SK-N-SH treated with all-trans-retinoic acid at 6 μM for 48 hours (cell line): ENCODE measurements at regions not wholly inside any gene's neighbourhood (a gene's known extent, or its start where the extent isn't known, plus 50 kb on each side); places are given as distances from the start of the nearest gene placed in this dataset.

ENCODE experiments used
- ATAC-seq: fragments of 200-7000 bp; cut with Tn5 transposase; 3 replicates; pipeline ENCODE4 v1.9.1; 2020; ENCODE audit warnings: mild to moderate bottlenecking, moderate library complexity
- ARNTL ChIP-seq: fragments of 450-650 bp; formaldehyde crosslinking; IDR thresholded peaks from 2 replicates; pipeline ENCODE4 v1.5.0; 2020; ENCODE audit warnings: low read depth, mild to moderate bottlenecking, moderate library complexity, borderline replicate concordance
- BACH2 ChIP-seq: fragments of 250-450 bp; sonication (Bioruptor Pico); IDR thresholded peaks from 2 replicates; pipeline ENCODE4 v1.9.0; 2021; ENCODE audit warnings: mild to moderate bottlenecking, borderline replicate concordance
- CSDC2 ChIP-seq: fragments of 250-450 bp; sonication (Bioruptor Pico); IDR thresholded peaks from 2 replicates; pipeline ENCODE4 v1.5.0; 2020; ENCODE audit warnings: mild to moderate bottlenecking, moderate library complexity
- ESRRG ChIP-seq: fragments of 250-450 bp; sonication (Bioruptor Pico); IDR thresholded peaks from 2 replicates; pipeline ENCODE4 v1.6.1; 2021; ENCODE audit warnings: mild to moderate bottlenecking
- GLIS3 ChIP-seq: fragments of 250-450 bp; sonication (Bioruptor Pico); IDR thresholded peaks from 2 replicates; pipeline ENCODE4 v1.5.0; 2020; ENCODE audit warnings: mild to moderate bottlenecking, moderate library complexity
- ISL1 ChIP-seq: fragments of 250-450 bp; sonication (Bioruptor Pico); IDR thresholded peaks from 2 replicates; pipeline ENCODE4 v2.1.2; 2022; ENCODE audit warnings: mild to moderate bottlenecking, moderate library complexity
- PPARA ChIP-seq: fragments of 250-450 bp; sonication (Bioruptor Pico); IDR thresholded peaks from 2 replicates; pipeline ENCODE4 v1.5.0; 2020; ENCODE audit warnings: mild to moderate bottlenecking, borderline replicate concordance
- SNAI2 ChIP-seq: fragments of 250-450 bp; sonication (Bioruptor Pico); IDR thresholded peaks from 2 replicates; pipeline ENCODE4 v1.5.0; 2020; ENCODE audit warnings: mild to moderate bottlenecking, moderate library complexity
- TCF4 ChIP-seq: fragments of 250-450 bp; sonication (Bioruptor Pico); IDR thresholded peaks from 2 replicates; pipeline ENCODE4 v1.8.0; 2021; ENCODE audit warnings: mild to moderate bottlenecking, moderate library complexity, borderline replicate concordance
- TOX ChIP-seq: fragments of 250-450 bp; sonication (Bioruptor Pico); IDR thresholded peaks from 2 replicates; pipeline ENCODE4 v1.8.0; 2021; ENCODE audit warnings: mild to moderate bottlenecking, moderate library complexity, borderline replicate concordance
- ZC3H10 ChIP-seq: fragments of 250-450 bp; sonication (Bioruptor Pico); IDR thresholded peaks from 2 replicates; pipeline ENCODE4 v1.5.1; 2021; ENCODE audit warnings: mild to moderate bottlenecking, moderate library complexity
- ZFP3 ChIP-seq: fragments of 250-450 bp; sonication (Bioruptor Pico); IDR thresholded peaks from 2 replicates; pipeline ENCODE4 v1.5.0; 2020; ENCODE audit warnings: mild to moderate bottlenecking, moderate library complexity
- ZFP30 ChIP-seq: fragments of 450-650 bp; formaldehyde crosslinking; IDR thresholded peaks from 2 replicates; pipeline ENCODE4 v1.5.0; 2022; ENCODE audit warnings: mild to moderate bottlenecking, moderate library complexity
- ZNF565 ChIP-seq: fragments of 450-650 bp; formaldehyde crosslinking; conservative IDR thresholded peaks from 2 replicates; pipeline ENCODE4 v1.5.0; 2020; ENCODE audit warnings: low read depth, mild to moderate bottlenecking, moderate library complexity
- ZNF70 ChIP-seq: fragments of 450-650 bp; formaldehyde crosslinking; IDR thresholded peaks from 2 replicates; pipeline ENCODE4 v1.5.0; 2020; ENCODE audit warnings: mild to moderate bottlenecking, moderate library complexity
- ZNF8 ChIP-seq: fragments of 450-650 bp; formaldehyde crosslinking; IDR thresholded peaks from 2 replicates; pipeline ENCODE4 v1.5.0; 2020; ENCODE audit warnings: mild to moderate bottlenecking, moderate library complexity
- TF ChIP-seq, protein P1 (sequence below): fragments of 250-450 bp; sonication (Bioruptor Pico); IDR thresholded peaks from 2 replicates; pipeline ENCODE4 v1.8.0; 2020; ENCODE audit warnings: mild to moderate bottlenecking, moderate library complexity, borderline replicate concordance
- TF ChIP-seq, protein P2 (sequence below): fragments of 250-450 bp; sonication (Bioruptor Pico); IDR thresholded peaks from 2 replicates; pipeline ENCODE4 v1.5.1; 2021; ENCODE audit warnings: mild to moderate bottlenecking, moderate library complexity
- TF ChIP-seq, protein P3 (sequence below): fragments of 250-450 bp; sonication (Bioruptor Pico); IDR thresholded peaks from 2 replicates; pipeline ENCODE4 v1.8.0; 2021; ENCODE audit warnings: low read depth, mild to moderate bottlenecking, moderate library complexity, borderline replicate concordance
- TF ChIP-seq, protein P4 (sequence below): fragments of 250-450 bp; sonication (Bioruptor Pico); IDR thresholded peaks from 2 replicates; pipeline ENCODE4 v1.5.0; 2020; ENCODE audit warnings: mild to moderate bottlenecking, moderate library complexity
- TF ChIP-seq, protein P5 (sequence below): fragments of 250-450 bp; sonication (Bioruptor Pico); IDR thresholded peaks from 2 replicates; pipeline ENCODE4 v1.5.1; 2020; ENCODE audit warnings: low read depth, mild to moderate bottlenecking, moderate library complexity

DNA sequence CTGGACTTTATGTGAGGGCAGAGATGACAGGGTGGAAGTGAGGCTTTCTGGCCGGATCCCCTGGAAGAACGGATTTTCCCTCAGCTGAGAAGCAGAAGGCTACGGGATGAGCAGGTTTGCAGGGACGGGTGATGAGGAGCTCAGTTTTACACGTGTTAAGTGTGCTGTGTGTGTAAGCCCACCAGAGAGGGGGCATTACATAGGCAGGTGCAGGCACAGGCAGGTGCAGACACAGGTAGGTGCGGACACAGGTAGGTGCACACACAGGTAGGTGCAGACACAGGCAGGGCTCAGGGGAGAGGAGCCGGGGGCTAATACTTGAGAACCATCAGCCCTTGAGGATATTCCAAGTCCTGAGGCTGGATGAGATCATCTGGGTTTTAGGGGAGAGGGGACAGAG is 107.7 kb downstream of the COPS8 start:
- no peak for ATAC-seq
- TF ChIP-seq ZNF8 (CRISPR knock-in tag): no peak
- TF ChIP-seq TOX (CRISPR knock-in tag): no peak
- TF ChIP-seq, protein P1, sequence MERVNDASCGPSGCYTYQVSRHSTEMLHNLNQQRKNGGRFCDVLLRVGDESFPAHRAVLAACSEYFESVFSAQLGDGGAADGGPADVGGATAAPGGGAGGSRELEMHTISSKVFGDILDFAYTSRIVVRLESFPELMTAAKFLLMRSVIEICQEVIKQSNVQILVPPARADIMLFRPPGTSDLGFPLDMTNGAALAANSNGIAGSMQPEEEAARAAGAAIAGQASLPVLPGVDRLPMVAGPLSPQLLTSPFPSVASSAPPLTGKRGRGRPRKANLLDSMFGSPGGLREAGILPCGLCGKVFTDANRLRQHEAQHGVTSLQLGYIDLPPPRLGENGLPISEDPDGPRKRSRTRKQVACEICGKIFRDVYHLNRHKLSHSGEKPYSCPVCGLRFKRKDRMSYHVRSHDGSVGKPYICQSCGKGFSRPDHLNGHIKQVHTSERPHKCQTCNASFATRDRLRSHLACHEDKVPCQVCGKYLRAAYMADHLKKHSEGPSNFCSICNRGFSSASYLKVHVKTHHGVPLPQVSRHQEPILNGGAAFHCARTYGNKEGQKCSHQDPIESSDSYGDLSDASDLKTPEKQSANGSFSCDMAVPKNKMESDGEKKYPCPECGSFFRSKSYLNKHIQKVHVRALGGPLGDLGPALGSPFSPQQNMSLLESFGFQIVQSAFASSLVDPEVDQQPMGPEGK (CRISPR knock-in tag): no peak
- no peak for TF ChIP-seq TCF4 (CRISPR knock-in tag)
- no peak for TF ChIP-seq ZNF70
- TF ChIP-seq, protein P2, sequence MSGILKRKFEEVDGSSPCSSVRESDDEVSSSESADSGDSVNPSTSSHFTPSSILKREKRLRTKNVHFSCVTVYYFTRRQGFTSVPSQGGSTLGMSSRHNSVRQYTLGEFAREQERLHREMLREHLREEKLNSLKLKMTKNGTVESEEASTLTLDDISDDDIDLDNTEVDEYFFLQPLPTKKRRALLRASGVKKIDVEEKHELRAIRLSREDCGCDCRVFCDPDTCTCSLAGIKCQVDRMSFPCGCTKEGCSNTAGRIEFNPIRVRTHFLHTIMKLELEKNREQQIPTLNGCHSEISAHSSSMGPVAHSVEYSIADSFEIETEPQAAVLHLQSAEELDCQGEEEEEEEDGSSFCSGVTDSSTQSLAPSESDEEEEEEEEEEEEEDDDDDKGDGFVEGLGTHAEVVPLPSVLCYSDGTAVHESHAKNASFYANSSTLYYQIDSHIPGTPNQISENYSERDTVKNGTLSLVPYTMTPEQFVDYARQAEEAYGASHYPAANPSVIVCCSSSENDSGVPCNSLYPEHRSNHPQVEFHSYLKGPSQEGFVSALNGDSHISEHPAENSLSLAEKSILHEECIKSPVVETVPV (CRISPR knock-in tag): no peak
- TF ChIP-seq GLIS3 (CRISPR knock-in tag): no peak
- TF ChIP-seq ESRRG: no peak
- no peak for TF ChIP-seq BACH2
- TF ChIP-seq ZFP30 (CRISPR knock-in tag): no peak
- TF ChIP-seq ISL1: no peak
- TF ChIP-seq SNAI2 (CRISPR knock-in tag): no peak
- no peak for TF ChIP-seq PPARA (CRISPR knock-in tag)
- TF ChIP-seq, protein P3, sequence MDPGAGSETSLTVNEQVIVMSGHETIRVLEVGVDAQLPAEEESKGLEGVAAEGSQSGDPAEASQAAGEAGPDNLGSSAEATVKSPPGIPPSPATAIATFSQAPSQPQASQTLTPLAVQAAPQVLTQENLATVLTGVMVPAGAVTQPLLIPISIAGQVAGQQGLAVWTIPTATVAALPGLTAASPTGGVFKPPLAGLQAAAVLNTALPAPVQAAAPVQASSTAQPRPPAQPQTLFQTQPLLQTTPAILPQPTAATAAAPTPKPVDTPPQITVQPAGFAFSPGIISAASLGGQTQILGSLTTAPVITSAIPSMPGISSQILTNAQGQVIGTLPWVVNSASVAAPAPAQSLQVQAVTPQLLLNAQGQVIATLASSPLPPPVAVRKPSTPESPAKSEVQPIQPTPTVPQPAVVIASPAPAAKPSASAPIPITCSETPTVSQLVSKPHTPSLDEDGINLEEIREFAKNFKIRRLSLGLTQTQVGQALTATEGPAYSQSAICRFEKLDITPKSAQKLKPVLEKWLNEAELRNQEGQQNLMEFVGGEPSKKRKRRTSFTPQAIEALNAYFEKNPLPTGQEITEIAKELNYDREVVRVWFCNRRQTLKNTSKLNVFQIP: no peak
- TF ChIP-seq, protein P4, sequence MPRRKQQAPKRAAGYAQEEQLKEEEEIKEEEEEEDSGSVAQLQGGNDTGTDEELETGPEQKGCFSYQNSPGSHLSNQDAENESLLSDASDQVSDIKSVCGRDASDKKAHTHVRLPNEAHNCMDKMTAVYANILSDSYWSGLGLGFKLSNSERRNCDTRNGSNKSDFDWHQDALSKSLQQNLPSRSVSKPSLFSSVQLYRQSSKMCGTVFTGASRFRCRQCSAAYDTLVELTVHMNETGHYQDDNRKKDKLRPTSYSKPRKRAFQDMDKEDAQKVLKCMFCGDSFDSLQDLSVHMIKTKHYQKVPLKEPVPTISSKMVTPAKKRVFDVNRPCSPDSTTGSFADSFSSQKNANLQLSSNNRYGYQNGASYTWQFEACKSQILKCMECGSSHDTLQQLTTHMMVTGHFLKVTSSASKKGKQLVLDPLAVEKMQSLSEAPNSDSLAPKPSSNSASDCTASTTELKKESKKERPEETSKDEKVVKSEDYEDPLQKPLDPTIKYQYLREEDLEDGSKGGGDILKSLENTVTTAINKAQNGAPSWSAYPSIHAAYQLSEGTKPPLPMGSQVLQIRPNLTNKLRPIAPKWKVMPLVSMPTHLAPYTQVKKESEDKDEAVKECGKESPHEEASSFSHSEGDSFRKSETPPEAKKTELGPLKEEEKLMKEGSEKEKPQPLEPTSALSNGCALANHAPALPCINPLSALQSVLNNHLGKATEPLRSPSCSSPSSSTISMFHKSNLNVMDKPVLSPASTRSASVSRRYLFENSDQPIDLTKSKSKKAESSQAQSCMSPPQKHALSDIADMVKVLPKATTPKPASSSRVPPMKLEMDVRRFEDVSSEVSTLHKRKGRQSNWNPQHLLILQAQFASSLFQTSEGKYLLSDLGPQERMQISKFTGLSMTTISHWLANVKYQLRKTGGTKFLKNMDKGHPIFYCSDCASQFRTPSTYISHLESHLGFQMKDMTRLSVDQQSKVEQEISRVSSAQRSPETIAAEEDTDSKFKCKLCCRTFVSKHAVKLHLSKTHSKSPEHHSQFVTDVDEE (CRISPR knock-in tag): no peak
- TF ChIP-seq CSDC2 (CRISPR knock-in tag): no peak
- TF ChIP-seq, protein P5, sequence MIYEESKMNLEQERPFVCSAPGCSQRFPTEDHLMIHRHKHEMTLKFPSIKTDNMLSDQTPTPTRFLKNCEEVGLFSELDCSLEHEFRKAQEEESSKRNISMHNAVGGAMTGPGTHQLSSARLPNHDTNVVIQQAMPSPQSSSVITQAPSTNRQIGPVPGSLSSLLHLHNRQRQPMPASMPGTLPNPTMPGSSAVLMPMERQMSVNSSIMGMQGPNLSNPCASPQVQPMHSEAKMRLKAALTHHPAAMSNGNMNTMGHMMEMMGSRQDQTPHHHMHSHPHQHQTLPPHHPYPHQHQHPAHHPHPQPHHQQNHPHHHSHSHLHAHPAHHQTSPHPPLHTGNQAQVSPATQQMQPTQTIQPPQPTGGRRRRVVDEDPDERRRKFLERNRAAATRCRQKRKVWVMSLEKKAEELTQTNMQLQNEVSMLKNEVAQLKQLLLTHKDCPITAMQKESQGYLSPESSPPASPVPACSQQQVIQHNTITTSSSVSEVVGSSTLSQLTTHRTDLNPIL (CRISPR knock-in tag): no peak

DNA sequence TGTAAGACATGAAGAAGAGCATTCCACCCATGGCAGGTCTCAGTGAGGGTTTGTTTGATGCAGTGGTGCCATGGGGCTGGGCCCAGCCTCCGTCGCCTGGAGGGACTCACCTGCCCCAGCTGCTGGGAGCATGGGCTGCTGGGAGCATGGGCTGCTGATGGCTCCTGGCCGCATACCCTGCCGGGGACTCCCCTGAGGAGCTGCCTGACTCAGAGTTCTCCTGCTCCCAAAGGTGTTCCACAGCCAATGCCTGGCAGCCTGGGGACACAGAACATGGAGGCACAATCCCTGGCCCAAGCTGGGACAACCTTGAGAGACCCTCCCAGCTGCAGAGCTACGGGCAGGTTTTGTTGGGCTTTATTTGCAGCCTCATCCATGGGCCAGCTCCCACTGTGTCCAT is 108.4 kb downstream of the COPS8 start:
- ATAC-seq: no peak
- TF ChIP-seq, protein P5 (CRISPR knock-in tag): no peak

DNA sequence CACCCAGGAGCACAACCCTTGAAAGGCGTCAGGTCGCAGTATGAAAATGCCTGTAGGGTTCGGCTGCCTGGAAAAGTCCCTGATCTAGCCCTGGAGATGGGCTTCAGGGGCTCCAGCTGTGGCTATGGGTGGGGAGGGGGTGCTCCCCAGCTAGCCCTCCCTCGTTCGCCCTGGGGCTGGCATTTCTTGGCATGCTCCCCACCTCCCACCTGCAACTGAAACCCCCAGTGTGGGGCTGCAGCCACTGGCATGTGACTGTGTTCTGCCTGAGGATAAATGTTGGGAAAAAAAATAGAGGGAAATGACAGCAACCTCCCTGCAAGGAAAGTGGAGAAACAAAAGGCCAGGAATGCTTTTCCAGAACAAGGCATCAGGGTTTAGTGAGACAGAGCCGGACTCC is 109.2 kb downstream of the COPS8 start:
- no peak for ATAC-seq
- TF ChIP-seq ARNTL (CRISPR knock-in tag) (no peak), BACH2 (no peak), CSDC2 (CRISPR knock-in tag) (no peak), ZFP3 (no peak), ZC3H10 (no peak), TCF4 (CRISPR knock-in tag) (no peak), TOX (CRISPR knock-in tag) (no peak), SNAI2 (CRISPR knock-in tag) (no peak), ZNF565 (CRISPR knock-in tag) (no peak), ZNF70 (no peak), ZNF8 (CRISPR knock-in tag) (no peak), ZFP30 (CRISPR knock-in tag) (no peak), ESRRG (no peak), PPARA (CRISPR knock-in tag) (no peak)
- TF ChIP-seq, protein P3: no peak
- TF ChIP-seq, protein P1 (CRISPR knock-in tag): no peak
- TF ChIP-seq, protein P2 (CRISPR knock-in tag): no peak
